CD8-positive, alpha-beta memory T cell (primary cell): ENCODE measurements at regions not wholly inside any gene's neighbourhood (a gene's known extent, or its start where the extent isn't known, plus 50 kb on each side); places are given as distances from the start of the nearest gene placed in this dataset.

Experiments
- CTCF ChIA-PET: fragments of 350-600 bp; sonication (Branson Sonifier 250); formaldehyde crosslinking; loops from one replicate; lab custom pipeline; 2021; ENCODE audit warnings: antibody characterized with exemption; lab: Charles Lee
- POLR2A ChIA-PET: fragments of 350-600 bp; sonication (Branson Sonifier 250); formaldehyde crosslinking; loops from one replicate; lab custom pipeline; 2021; ENCODE audit warnings: antibody characterized with exemption; lab: Charles Lee
- DNase-seq, 5 donors: peaks; one replicate each; pipeline versions ENCODE4 v3.0.0 to v3.0.0-alpha.2; 2020 to 2022; ENCODE audit warnings: mixed read lengths in 1 of 5
- H3K27ac ChIP-seq: one replicate; pipeline ENCODE4 v1.7.0; 2013; ENCODE audit warnings: low read depth, mild to moderate bottlenecking, low read length, moderate library complexity
- H3K27me3 ChIP-seq: 2 replicates; pipeline ENCODE4 v1.7.0; 2013; ENCODE audit warnings: low read length, mild to moderate bottlenecking; ENCODE audit not compliant: insufficient read depth, poor library complexity, severe bottlenecking
- H3K36me3 ChIP-seq: 2 replicates; pipeline ENCODE4 v1.7.0; 2013; ENCODE audit warnings: mild to moderate bottlenecking, low read length, moderate library complexity; ENCODE audit not compliant: insufficient read depth
- H3K4me1 ChIP-seq: 2 replicates; pipeline ENCODE4 v1.7.0; 2013; ENCODE audit warnings: mild to moderate bottlenecking, low read length, moderate library complexity; ENCODE audit not compliant: insufficient read depth
- H3K4me3 ChIP-seq: 2 replicates; pipeline ENCODE4 v1.7.0; 2013; ENCODE audit warnings: mild to moderate bottlenecking, low read length
- H3K9me3 ChIP-seq: 2 replicates; pipeline ENCODE4 v1.7.0; 2013; ENCODE audit warnings: mild to moderate bottlenecking, low read length
- H3K27ac Mint-ChIP-seq, 8 donors: one replicate each; pipeline ENCODE4 v1.8.0; 2020 to 2021; ENCODE audit warnings: mixed read lengths in 8 of 8, mild to moderate bottlenecking in 6 of 8, inconsistent platforms in 3 of 8, moderate library complexity in 3 of 8
- H3K27me3 Mint-ChIP-seq, 2 donors: one replicate each; pipeline ENCODE4 v1.8.0; 2020 to 2021; ENCODE audit warnings: mixed read lengths in 2 of 2, mild to moderate bottlenecking in 1 of 2, moderate library complexity in 1 of 2
- H3K36me3 Mint-ChIP-seq, 3 donors: one replicate each; pipeline ENCODE4 v1.8.0; 2020 to 2021; ENCODE audit warnings: mixed read lengths in 3 of 3, inconsistent platforms in 1 of 3, mild to moderate bottlenecking in 1 of 3
- H3K4me1 Mint-ChIP-seq, 3 donors: one replicate each; pipeline ENCODE4 v1.8.0; 2020 to 2021; ENCODE audit warnings: mixed read lengths in 3 of 3, inconsistent platforms in 1 of 3, mild to moderate bottlenecking in 1 of 3
- H3K4me3 Mint-ChIP-seq, 7 donors: one replicate each; pipeline ENCODE4 v1.8.0; 2020 to 2021; ENCODE audit warnings: mixed read lengths in 7 of 7, mild to moderate bottlenecking in 6 of 7, moderate library complexity in 4 of 7, inconsistent platforms in 2 of 7
- H3K9me3 Mint-ChIP-seq, 5 donors: one replicate each; pipeline ENCODE4 v1.8.0; 2020 to 2022; ENCODE audit warnings: mixed read lengths in 5 of 5, mild to moderate bottlenecking in 3 of 5, moderate library complexity in 2 of 5, inconsistent platforms in 1 of 5

DNA sequence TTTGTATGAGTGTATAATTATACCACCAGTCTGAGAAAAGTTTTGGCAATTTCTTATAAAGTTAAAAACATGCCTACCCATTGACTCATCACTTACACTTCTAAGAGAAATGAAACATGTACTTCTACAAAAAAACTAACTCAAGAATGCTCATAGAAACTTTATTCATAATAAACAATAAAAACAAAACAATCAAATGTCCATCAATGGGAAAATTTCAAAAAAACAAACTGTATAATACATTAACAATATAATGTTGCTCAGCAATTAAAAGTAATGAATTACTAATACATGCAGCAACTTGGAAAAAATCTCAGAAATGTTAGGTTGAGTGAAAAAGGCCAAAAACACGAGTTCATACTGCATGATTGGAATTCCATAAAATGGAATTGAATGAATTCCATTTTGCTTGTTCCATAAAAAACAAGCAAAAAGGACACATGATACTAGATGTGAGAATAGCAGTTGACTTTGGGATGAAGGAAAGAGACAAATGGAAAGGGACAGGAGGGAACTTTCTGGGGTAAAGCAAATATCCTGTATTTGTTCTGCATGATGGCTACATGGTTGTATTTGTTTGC lies 726.6 kb downstream of the RFPL4B start:
- DNase-seq, result no peak
- Histone ChIP-seq H3K36me3 (no peaks in the 10 kb centered on the region), H3K27ac (no peak overlapping the region), H3K4me3 (no peak overlapping the region), H3K27me3 (no peaks in the 10 kb centered on the region), H3K4me1 (no peaks in the 10 kb centered on the region), H3K9me3 (no peaks in the 10 kb centered on the region)
- no peak overlapping the region for H3K4me3 Mint-ChIP-seq
- CTCF ChIA-PET, result no interaction called here
- no peaks in the 10 kb centered on the region for H3K27me3 Mint-ChIP-seq
- H3K36me3 Mint-ChIP-seq, result no peaks in the 10 kb centered on the region
- no peaks in the 10 kb centered on the region for H3K4me1 Mint-ChIP-seq
- POLR2A ChIA-PET, result no interaction called here
- peaks cover 0 to 20% (median 15%) of the 10 kb centered on the region in 5 donors for H3K9me3 Mint-ChIP-seq
- no peak overlapping the region for H3K27ac Mint-ChIP-seq

DNA sequence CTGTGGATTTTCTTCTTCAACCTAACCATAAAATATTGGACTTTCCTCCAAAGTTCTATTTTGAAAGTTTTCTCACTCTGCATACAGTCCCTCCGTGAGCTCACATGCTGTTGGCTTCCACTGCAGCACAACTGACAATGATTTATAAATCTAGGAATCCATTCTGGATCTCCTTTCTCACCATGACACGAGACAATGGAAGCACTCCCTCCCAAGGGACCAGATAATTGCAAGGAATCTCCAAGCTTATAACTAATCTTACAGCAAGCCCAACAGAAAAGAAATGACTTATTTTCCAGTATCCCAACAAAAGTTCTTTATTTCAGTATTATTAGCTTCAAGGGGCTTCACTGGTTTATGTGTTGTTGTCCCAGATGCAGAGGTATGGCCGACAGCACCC lies 729.0 kb downstream of the RFPL4B start:
- H3K4me3 Mint-ChIP-seq, result no peak overlapping the region
- H3K27me3 Mint-ChIP-seq, result no peaks in the 10 kb centered on the region
- Histone ChIP-seq H3K27me3 (no peaks in the 10 kb centered on the region), H3K27ac (no peak overlapping the region), H3K9me3 (no peaks in the 10 kb centered on the region), H3K4me1 (no peaks in the 10 kb centered on the region), H3K36me3 (no peaks in the 10 kb centered on the region), H3K4me3 (no peak overlapping the region)
- CTCF ChIA-PET, result no interaction called here
- H3K4me1 Mint-ChIP-seq, result no peaks in the 10 kb centered on the region
- peaks cover 0 to 15% (median 7%) of the 10 kb centered on the region in 5 donors for H3K9me3 Mint-ChIP-seq
- H3K36me3 Mint-ChIP-seq, result no peaks in the 10 kb centered on the region
- POLR2A ChIA-PET, result no interaction called here
- no peak for DNase-seq
- H3K27ac Mint-ChIP-seq, result no peak overlapping the region

DNA sequence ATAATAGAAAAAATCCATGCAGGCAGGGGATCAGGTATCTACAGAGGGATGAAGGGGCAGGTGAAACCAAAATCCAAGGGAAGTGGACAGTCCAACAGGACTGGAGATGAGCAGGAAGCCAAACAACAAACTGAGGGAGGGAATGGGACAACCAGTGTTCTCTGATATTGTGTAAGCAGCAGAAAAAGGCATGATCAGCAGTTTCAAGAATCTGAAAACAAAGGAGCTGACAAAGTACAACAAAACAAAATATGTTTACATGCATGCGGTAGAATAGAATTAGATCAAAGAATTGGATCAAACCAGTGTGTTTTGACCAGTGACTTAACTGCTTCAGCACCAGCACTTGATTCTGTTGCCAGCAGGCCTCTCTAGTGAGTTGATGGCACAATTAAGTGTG lies 729.7 kb downstream of the RFPL4B start:
- ChIA-PET CTCF (no interaction called here), POLR2A (no interaction called here)
- Mint-ChIP-seq H3K9me3 (peaks cover 0 to 15% (median 3%) of the 10 kb centered on the region in 5 donors), H3K4me1 (no peaks in the 10 kb centered on the region), H3K27ac (no peak overlapping the region), H3K4me3 (no peak overlapping the region), H3K27me3 (no peaks in the 10 kb centered on the region), H3K36me3 (no peaks in the 10 kb centered on the region)
- Histone ChIP-seq H3K27me3 (no peaks in the 10 kb centered on the region), H3K27ac (no peak overlapping the region), H3K36me3 (no peaks in the 10 kb centered on the region), H3K9me3 (no peaks in the 10 kb centered on the region), H3K4me1 (no peaks in the 10 kb centered on the region), H3K4me3 (no peak overlapping the region)
- no peak for DNase-seq

DNA sequence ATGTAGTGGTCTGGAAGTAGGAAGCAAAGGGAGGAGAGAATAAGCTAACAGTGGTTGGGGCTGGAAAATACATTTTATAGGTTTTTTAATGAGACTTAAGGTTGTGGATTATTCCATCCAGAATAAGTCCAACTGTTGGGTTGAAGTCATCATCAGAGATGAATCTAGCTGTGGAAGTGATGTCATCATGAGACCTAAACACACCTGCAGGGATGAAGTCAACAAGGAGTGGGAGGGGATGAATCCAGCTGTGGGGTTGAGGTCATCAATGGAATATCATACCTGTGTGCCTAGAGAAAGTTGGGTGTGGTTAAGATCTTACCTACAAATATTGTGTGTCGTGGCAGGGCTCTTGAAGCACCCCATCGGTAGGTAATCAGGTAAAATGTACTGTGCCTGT lies 730.7 kb downstream of the RFPL4B start:
- POLR2A ChIA-PET, result no interaction called here
- DNase-seq, result no peak
- H3K4me1 Mint-ChIP-seq, result no peaks in the 10 kb centered on the region
- H3K4me3 ChIP-seq, result no peak overlapping the region
- peaks cover 0 to 15% (median 3%) of the 10 kb centered on the region in 5 donors for H3K9me3 Mint-ChIP-seq
- H3K27ac Mint-ChIP-seq, result no peak overlapping the region
- CTCF ChIA-PET, result no interaction called here
- H3K36me3 Mint-ChIP-seq, result no peaks in the 10 kb centered on the region
- H3K36me3 ChIP-seq, result no peaks in the 10 kb centered on the region
- H3K9me3 ChIP-seq, result no peaks in the 10 kb centered on the region
- H3K27ac ChIP-seq, result no peak overlapping the region
- H3K4me1 ChIP-seq, result no peaks in the 10 kb centered on the region
- H3K27me3 Mint-ChIP-seq, result no peaks in the 10 kb centered on the region
- H3K4me3 Mint-ChIP-seq, result no peak overlapping the region
- H3K27me3 ChIP-seq, result no peaks in the 10 kb centered on the region

DNA sequence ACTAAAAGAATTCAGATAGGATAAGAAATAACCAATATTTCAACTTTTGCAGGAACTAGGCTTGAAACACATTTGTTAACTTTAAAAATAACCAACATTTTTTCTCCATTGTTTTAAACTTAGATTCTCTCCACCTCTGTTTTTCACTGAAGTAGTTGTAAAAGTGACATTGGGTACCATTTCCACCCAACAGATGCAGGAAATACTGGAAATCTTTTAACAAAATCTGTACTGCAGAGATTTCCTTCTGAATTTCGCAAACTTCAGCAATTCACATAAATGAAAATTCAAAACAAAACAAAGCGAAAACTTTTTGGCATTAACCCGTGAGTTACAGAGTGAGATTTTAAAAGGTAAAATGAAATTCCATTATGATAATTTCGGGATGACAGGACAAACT lies 731.7 kb downstream of the RFPL4B start:
- Mint-ChIP-seq H3K27me3 (no peaks in the 10 kb centered on the region), H3K4me1 (no peaks in the 10 kb centered on the region), H3K27ac (no peak overlapping the region), H3K36me3 (no peaks in the 10 kb centered on the region), H3K9me3 (peaks cover 0 to 12% (median 3%) of the 10 kb centered on the region in 5 donors), H3K4me3 (no peak overlapping the region)
- H3K4me1 ChIP-seq, result no peaks in the 10 kb centered on the region
- no peaks in the 10 kb centered on the region for H3K36me3 ChIP-seq
- H3K27ac ChIP-seq, result no peak overlapping the region
- no peak overlapping the region for H3K4me3 ChIP-seq
- POLR2A ChIA-PET, result no interaction called here
- no peaks in the 10 kb centered on the region for H3K9me3 ChIP-seq
- DNase-seq, result no peak
- CTCF ChIA-PET, result no interaction called here
- no peaks in the 10 kb centered on the region for H3K27me3 ChIP-seq

DNA sequence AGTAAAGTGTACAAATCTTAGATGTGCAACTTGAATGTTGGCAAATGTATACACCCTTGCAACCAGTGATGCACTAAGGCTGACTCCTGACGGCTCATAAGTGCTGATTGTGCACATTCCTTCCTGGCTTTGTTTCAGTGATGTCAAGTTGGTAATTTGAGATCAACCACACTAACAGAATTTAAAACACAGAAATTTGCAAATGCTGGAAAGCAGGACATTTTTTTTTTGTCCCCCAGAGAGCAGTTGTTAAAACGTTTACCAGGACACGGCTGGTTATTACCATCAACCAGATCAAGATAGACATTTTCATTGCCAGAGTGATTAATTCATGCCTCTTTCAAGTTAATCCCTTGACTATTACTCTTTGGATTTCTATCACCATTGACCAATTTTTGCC lies 735.6 kb downstream of the RFPL4B start:
- peaks cover 2 to 10% (median 3%) of the 10 kb centered on the region in 5 donors for H3K9me3 Mint-ChIP-seq
- H3K4me1 Mint-ChIP-seq, result no peaks in the 10 kb centered on the region
- CTCF ChIA-PET, result no interaction called here
- Histone ChIP-seq H3K9me3 (no peaks in the 10 kb centered on the region), H3K27ac (no peak overlapping the region), H3K36me3 (no peaks in the 10 kb centered on the region), H3K27me3 (no peaks in the 10 kb centered on the region), H3K4me3 (no peak overlapping the region), H3K4me1 (no peaks in the 10 kb centered on the region)
- no peak for DNase-seq
- peaks cover 0 to 1% (median 0%) of the 10 kb centered on the region in 3 donors for H3K36me3 Mint-ChIP-seq
- POLR2A ChIA-PET, result no interaction called here
- no peak overlapping the region for H3K4me3 Mint-ChIP-seq
- no peak overlapping the region for H3K27ac Mint-ChIP-seq
- H3K27me3 Mint-ChIP-seq, result no peaks in the 10 kb centered on the region

DNA sequence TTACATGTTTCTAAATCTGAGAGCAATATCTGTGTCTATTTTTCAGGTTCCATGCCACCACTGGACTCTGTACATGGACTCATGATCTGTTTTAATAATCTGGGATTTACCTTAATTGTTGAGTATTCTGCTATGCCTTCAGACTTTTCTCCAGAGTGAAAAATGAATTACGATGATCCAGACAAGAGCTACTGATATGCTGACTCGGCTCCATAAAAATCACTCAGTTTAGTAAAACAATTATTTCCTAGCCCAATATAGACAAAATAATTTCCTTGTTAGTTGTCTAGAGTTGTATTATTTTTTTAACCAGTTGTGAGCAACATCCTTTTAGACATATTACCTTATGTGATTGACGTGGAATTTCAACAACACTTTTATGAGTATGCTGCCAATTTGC lies 736.8 kb downstream of the RFPL4B start:
- H3K27ac ChIP-seq, result no peak overlapping the region
- DNase-seq, result no peak
- H3K36me3 ChIP-seq, result no peaks in the 10 kb centered on the region
- no peaks in the 10 kb centered on the region for H3K9me3 ChIP-seq
- no peak overlapping the region for H3K4me3 ChIP-seq
- H3K27me3 ChIP-seq, result no peaks in the 10 kb centered on the region
- H3K4me1 ChIP-seq, result no peaks in the 10 kb centered on the region
- H3K4me1 Mint-ChIP-seq, result no peaks in the 10 kb centered on the region
- H3K4me3 Mint-ChIP-seq, result no peak overlapping the region
- peaks cover under 1 to 16% (median 3%) of the 10 kb centered on the region in 5 donors for H3K9me3 Mint-ChIP-seq
- H3K36me3 Mint-ChIP-seq, result peaks cover 0 to 1% (median 0%) of the 10 kb centered on the region in 3 donors
- H3K27ac Mint-ChIP-seq, result no peak overlapping the region
- ChIA-PET CTCF (no interaction called here), POLR2A (no interaction called here)
- H3K27me3 Mint-ChIP-seq, result no peaks in the 10 kb centered on the region

DNA sequence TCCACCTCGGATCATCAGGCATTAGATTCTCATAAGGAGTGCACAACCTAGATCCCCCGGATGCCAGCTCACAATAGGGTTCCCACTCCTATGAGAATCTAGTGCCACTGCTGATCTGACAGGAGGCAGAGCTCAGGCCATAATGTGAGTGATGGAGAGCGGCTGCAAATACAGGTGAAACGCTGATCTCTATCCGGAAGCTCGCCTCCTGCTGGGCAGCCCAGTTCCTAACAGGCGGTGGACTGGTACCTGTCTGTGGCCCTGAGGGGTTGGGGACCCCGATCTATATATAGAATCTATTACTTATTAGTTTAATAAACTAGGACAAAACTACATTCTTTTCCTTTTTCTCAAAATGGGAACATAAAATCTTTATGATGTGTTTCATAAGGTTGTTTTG lies 741.9 kb downstream of the RFPL4B start:
- H3K27ac Mint-ChIP-seq, result no peak overlapping the region
- peaks cover 0 to 28% (median 3%) of the 10 kb centered on the region in 5 donors for H3K9me3 Mint-ChIP-seq
- no peak for DNase-seq
- H3K36me3 Mint-ChIP-seq, result peaks cover 0 to 1% (median 0%) of the 10 kb centered on the region in 3 donors
- Histone ChIP-seq H3K27ac (no peak overlapping the region), H3K4me3 (no peak overlapping the region), H3K36me3 (no peaks in the 10 kb centered on the region), H3K27me3 (no peaks in the 10 kb centered on the region), H3K9me3 (no peaks in the 10 kb centered on the region), H3K4me1 (no peaks in the 10 kb centered on the region)
- H3K4me3 Mint-ChIP-seq, result no peak overlapping the region
- ChIA-PET CTCF (no interaction called here), POLR2A (no interaction called here)
- H3K4me1 Mint-ChIP-seq, result no peaks in the 10 kb centered on the region
- no peaks in the 10 kb centered on the region for H3K27me3 Mint-ChIP-seq
